Mesenchymal stem cell (in vitro differentiated cells and primary cell): ENCODE measurements at regions not wholly inside any gene's neighbourhood (a gene's known extent, or its start where the extent isn't known, plus 50 kb on each side); places are given as distances from the start of the nearest gene placed in this dataset.

ENCODE experiments used
- DNase-seq: peaks from one replicate; pipeline ENCODE4 v3.0.0-alpha.2; 2013
- H2AFZ ChIP-seq: one replicate; pipeline ENCODE4 v1.6.1; 2013; ENCODE audit warnings: low read depth, mild to moderate bottlenecking, control low read depth, inconsistent platforms, low read length, moderate library complexity
- H2AK5ac ChIP-seq: 2 replicates; pipeline ENCODE4 v1.6.1; 2013; ENCODE audit warnings: low read length, moderate library complexity, mild to moderate bottlenecking, inconsistent platforms; ENCODE audit not compliant: severe bottlenecking
- H2BK120ac ChIP-seq: one replicate; pipeline ENCODE4 v1.6.1; 2013; ENCODE audit warnings: low read depth, mild to moderate bottlenecking, inconsistent platforms, low read length, moderate library complexity
- H2BK12ac ChIP-seq, 2 experiments: one replicate each; pipeline ENCODE4 v1.6.1; 2013; ENCODE audit warnings: inconsistent platforms in 2 of 2, low read length in 2 of 2, mild to moderate bottlenecking in 2 of 2, moderate library complexity in 2 of 2, control low read depth in 1 of 2
- H2BK15ac ChIP-seq: one replicate; pipeline ENCODE4 v1.6.1; 2013; ENCODE audit warnings: mild to moderate bottlenecking, low read depth, inconsistent platforms; ENCODE audit not compliant: poor library complexity, severe bottlenecking
- H2BK5ac ChIP-seq: 2 replicates; pipeline ENCODE4 v1.6.1; 2013; ENCODE audit warnings: low read depth, mild to moderate bottlenecking, low read length, control low read depth, inconsistent platforms; ENCODE audit not compliant: poor library complexity, severe bottlenecking
- H3K14ac ChIP-seq, 2 experiments: one replicate each; pipeline ENCODE4 v1.6.1; 2013; ENCODE audit warnings: inconsistent platforms in 2 of 2, low read length in 2 of 2, control low read depth in 1 of 2, mild to moderate bottlenecking in 1 of 2, moderate library complexity in 1 of 2
- H3K18ac ChIP-seq, 2 experiments: one replicate each; pipeline ENCODE4 v1.6.1; 2013; ENCODE audit warnings: inconsistent platforms in 2 of 2, low read length in 2 of 2, control low read depth in 1 of 2, low read depth in 1 of 2, mild to moderate bottlenecking in 1 of 2
- H3K23ac ChIP-seq, 2 experiments: one replicate each; pipeline ENCODE4 v1.6.1; 2013; ENCODE audit warnings: inconsistent platforms in 2 of 2, low read length in 2 of 2, mild to moderate bottlenecking in 2 of 2, moderate library complexity in 2 of 2, control low read depth in 1 of 2
- H3K27ac ChIP-seq: 2 replicates; pipeline ENCODE4 v1.5.1; 2013; ENCODE audit warnings: mild to moderate bottlenecking, moderate library complexity, low read length, control low read depth, inconsistent platforms; ENCODE audit not compliant: poor library complexity, severe bottlenecking
- H3K27me3 ChIP-seq, 2 experiments: 2 replicates each; pipeline versions ENCODE4 v1.6.1 to v1.7.0; 2013; ENCODE audit warnings: low read length in 2 of 2, mild to moderate bottlenecking in 2 of 2, moderate library complexity in 2 of 2, control low read depth in 1 of 2, inconsistent platforms in 1 of 2; ENCODE audit not compliant: control insufficient read depth in 1 of 2, insufficient read depth in 1 of 2
- H3K36me3 ChIP-seq, 2 experiments: 2 replicates each; pipeline versions ENCODE4 v1.6.1 to v1.7.0; 2013; ENCODE audit warnings: low read length in 2 of 2, control low read depth in 1 of 2, inconsistent platforms in 1 of 2, low read depth in 1 of 2, mild to moderate bottlenecking in 1 of 2; ENCODE audit not compliant: insufficient read depth in 2 of 2, control insufficient read depth in 1 of 2
- H3K4ac ChIP-seq, 2 experiments: one replicate each; pipeline ENCODE4 v1.6.1; 2013; ENCODE audit warnings: inconsistent platforms in 2 of 2, low read length in 2 of 2, mild to moderate bottlenecking in 2 of 2, moderate library complexity in 2 of 2, control low read depth in 1 of 2, low read depth in 1 of 2
- H3K4me1 ChIP-seq: 2 replicates; pipeline ENCODE4 v1.6.1; 2013; ENCODE audit warnings: low read depth, low read length, control low read depth; ENCODE audit not compliant: control insufficient read depth, insufficient read depth
- H3K4me2 ChIP-seq: 2 replicates; pipeline ENCODE4 v1.6.1; 2013; ENCODE audit warnings: low read length, mild to moderate bottlenecking, inconsistent platforms; ENCODE audit not compliant: poor library complexity, severe bottlenecking
- H3K4me3 ChIP-seq, 2 experiments: 2 replicates each; pipeline versions ENCODE4 v1.5.1 to v1.7.0; 2013; ENCODE audit warnings: low read length in 2 of 2, mild to moderate bottlenecking in 2 of 2, control low read depth in 1 of 2, low read depth in 1 of 2; ENCODE audit not compliant: insufficient read depth in 1 of 2
- H3K79me1 ChIP-seq: replicated peaks from 2 replicates; pipeline ENCODE4 v1.6.1; 2013; ENCODE audit warnings: mild to moderate bottlenecking, control low read depth, low read length, inconsistent platforms; ENCODE audit not compliant: poor library complexity, severe bottlenecking
- H3K9ac ChIP-seq: 2 replicates; pipeline ENCODE4 v1.7.0; 2013; ENCODE audit warnings: mild to moderate bottlenecking, low read length, moderate library complexity
- H3K9me3 ChIP-seq: 2 replicates; pipeline ENCODE4 v1.7.0; 2013; ENCODE audit warnings: mild to moderate bottlenecking, low read length; ENCODE audit not compliant: control insufficient read depth
- H4K8ac ChIP-seq: one replicate; pipeline ENCODE4 v1.6.1; 2013; ENCODE audit warnings: inconsistent platforms, mild to moderate bottlenecking, low read length, moderate library complexity
- H4K91ac ChIP-seq: one replicate; pipeline ENCODE4 v1.6.1; 2013; ENCODE audit warnings: mild to moderate bottlenecking, low read length, inconsistent platforms
- WGBS: methylation state at CpG from one replicate; pipeline ENCODE4 v1.1.7; 2013; ENCODE audit warnings: mixed read lengths; 5-methylcytosine and 5-hydroxymethylcytosine counted together

DNA sequence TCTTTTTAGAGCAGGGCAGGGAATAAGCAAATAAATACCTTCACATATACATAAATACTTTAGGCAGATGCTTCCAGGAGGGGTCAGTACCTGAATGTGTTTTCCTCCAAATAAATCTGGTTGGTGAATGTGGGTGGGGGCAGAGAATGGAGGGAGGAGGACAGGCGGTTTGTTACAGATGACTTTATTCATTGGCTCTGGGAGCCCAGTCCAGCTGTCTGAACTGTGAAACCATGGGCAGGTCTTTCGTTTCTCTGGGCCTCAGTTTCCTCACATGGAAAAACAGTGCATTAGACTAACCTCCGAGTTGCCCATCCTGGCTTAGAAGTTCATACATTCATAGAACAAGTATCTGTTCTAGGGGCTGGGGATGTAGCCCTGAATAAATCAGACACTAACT, 124.6 kb downstream of the IER5 start:
- Histone ChIP-seq H2BK5ac (no peak overlapping the region), H3K9me3 (no peaks in the 10 kb centered on the region), H3K23ac (no peak overlapping the region), H3K18ac (no peak overlapping the region), H3K14ac (no peak overlapping the region), H3K9ac (no peak overlapping the region), H2BK120ac (no peak overlapping the region), H3K4me1 (no peaks in the 10 kb centered on the region), H2AFZ (no peak overlapping the region), H3K4me2 (no peak overlapping the region), H3K79me1 (no peaks in the 10 kb centered on the region), H3K4ac (no peak overlapping the region), H2BK12ac (no peak overlapping the region), H2AK5ac (no peak overlapping the region), H4K91ac (no peak overlapping the region), H2BK15ac (no peak overlapping the region), H3K4me3 (no peak overlapping the region), H4K8ac (no peak overlapping the region), H3K36me3 (no peaks in the 10 kb centered on the region), H3K27ac (no peak overlapping the region), H3K27me3 (peaks cover 4 to 58% of the 10 kb centered on the region in 2 experiments)
- WGBS = 69% methylated on average over 3 of the region's 3 CpGs
- DNase-seq = no peak

- no peak overlapping the region for H2BK120ac ChIP-seq
- no peak overlapping the region for H4K91ac ChIP-seq
- no peak overlapping the region for H3K4me3 ChIP-seq
- no peaks in the 10 kb centered on the region for H3K9me3 ChIP-seq
- no peak overlapping the region for H4K8ac ChIP-seq
- no peak overlapping the region for H2BK12ac ChIP-seq
- H2BK5ac ChIP-seq = no peak overlapping the region
- H3K4ac ChIP-seq = no peak overlapping the region
- no peaks in the 10 kb centered on the region for H3K79me1 ChIP-seq
- no peak overlapping the region for H3K27ac ChIP-seq
- H3K4me2 ChIP-seq = no peak overlapping the region
- 14% methylated on average over 2 of the region's 3 CpGs for WGBS
- H3K14ac ChIP-seq = no peak overlapping the region
- peaks cover 0 to 34% of the 10 kb centered on the region in 2 experiments for H3K27me3 ChIP-seq
- H3K23ac ChIP-seq = no peak overlapping the region
- H3K18ac ChIP-seq = no peak overlapping the region
- no peak overlapping the region for H2AFZ ChIP-seq
- no peak overlapping the region for H3K9ac ChIP-seq
- no peaks in the 10 kb centered on the region for H3K4me1 ChIP-seq
- no peak overlapping the region for H2BK15ac ChIP-seq
- H3K36me3 ChIP-seq = no peaks in the 10 kb centered on the region
- no peak overlapping the region for H2AK5ac ChIP-seq
- DNase-seq = no peak
Observed at GRCh38 chr1:181216591-181216994, 128.1 kb downstream of the IER5 start.

- Histone ChIP-seq H3K4me3 (no peak overlapping the region), H3K27me3 (peaks cover 0 to 15% of the 10 kb centered on the region in 2 experiments), H3K4ac (no peak overlapping the region), H2BK12ac (no peak overlapping the region), H2AK5ac (no peak overlapping the region), H3K4me2 (no peak overlapping the region), H3K18ac (no peak overlapping the region), H2AFZ (no peak overlapping the region), H4K8ac (no peak overlapping the region), H4K91ac (no peak overlapping the region), H3K4me1 (no peaks in the 10 kb centered on the region), H2BK5ac (no peak overlapping the region), H3K14ac (no peak overlapping the region), H3K36me3 (no peaks in the 10 kb centered on the region), H3K23ac (no peak overlapping the region), H3K9ac (no peak overlapping the region), H2BK120ac (no peak overlapping the region), H3K27ac (no peak overlapping the region), H3K79me1 (no peaks in the 10 kb centered on the region), H2BK15ac (no peak overlapping the region), H3K9me3 (peaks cover 2% of the 10 kb centered on the region)
- 68% methylated on average over 4 of the region's 4 CpGs for WGBS
- DNase-seq = no peak
Observed at GRCh38 chr1:181219938-181220337, 131.4 kb downstream of the IER5 start.

DNA sequence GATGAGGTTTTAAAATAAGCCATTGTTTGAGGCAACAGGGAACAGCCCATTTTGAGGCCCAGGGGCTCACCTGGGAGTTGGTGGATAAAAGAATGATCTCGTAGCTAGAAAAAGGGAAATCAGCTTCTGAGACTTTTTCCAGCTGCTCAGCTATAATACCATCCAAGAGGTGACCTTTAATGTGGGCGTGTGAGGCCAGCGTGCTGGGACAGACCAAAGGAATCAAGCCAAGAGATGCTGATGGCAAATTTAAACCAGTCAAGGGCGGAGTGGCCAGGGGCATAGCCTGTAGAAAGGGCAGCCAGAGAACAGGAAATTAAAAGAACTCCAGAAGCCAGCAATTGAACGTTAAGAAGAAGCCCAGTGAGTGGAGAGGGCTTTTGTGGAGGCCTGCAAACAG, 132.6 kb downstream of the IER5 start:
- no peak for DNase-seq
- no peak overlapping the region for H2BK120ac ChIP-seq
- no peak overlapping the region for H2AK5ac ChIP-seq
- H3K4ac ChIP-seq = no peak overlapping the region
- no peak overlapping the region for H3K23ac ChIP-seq
- no peak overlapping the region for H3K27ac ChIP-seq
- no peak overlapping the region for H3K18ac ChIP-seq
- H3K9ac ChIP-seq = no peak overlapping the region
- no peak overlapping the region for H3K4me3 ChIP-seq
- H2BK15ac ChIP-seq = no peak overlapping the region
- H3K4me2 ChIP-seq = no peak overlapping the region
- no peak overlapping the region for H2AFZ ChIP-seq
- H4K91ac ChIP-seq = no peak overlapping the region
- no peak overlapping the region for H4K8ac ChIP-seq
- no peaks in the 10 kb centered on the region for H3K36me3 ChIP-seq
- no peak overlapping the region for H2BK5ac ChIP-seq
- H3K9me3 ChIP-seq = peaks cover 2% of the 10 kb centered on the region
- no peaks in the 10 kb centered on the region for H3K79me1 ChIP-seq
- WGBS = 59% methylated on average over 5 of the region's 5 CpGs
- no peak overlapping the region for H3K14ac ChIP-seq
- no peak overlapping the region for H2BK12ac ChIP-seq
- H3K4me1 ChIP-seq = no peaks in the 10 kb centered on the region
- H3K27me3 ChIP-seq = peaks cover 0 to 12% of the 10 kb centered on the region in 2 experiments
